ENCODE measurements at regions not wholly inside any gene's neighbourhood (a gene's known extent, or its start where the extent isn't known, plus 50 kb on each side); places are given as distances from the start of the nearest gene placed in this dataset.

GRCh38 chr6:1043458-1043836 lies 268.5 kb upstream of the FOXQ1 start:
- TF ChIP-seq, protein P1, sequence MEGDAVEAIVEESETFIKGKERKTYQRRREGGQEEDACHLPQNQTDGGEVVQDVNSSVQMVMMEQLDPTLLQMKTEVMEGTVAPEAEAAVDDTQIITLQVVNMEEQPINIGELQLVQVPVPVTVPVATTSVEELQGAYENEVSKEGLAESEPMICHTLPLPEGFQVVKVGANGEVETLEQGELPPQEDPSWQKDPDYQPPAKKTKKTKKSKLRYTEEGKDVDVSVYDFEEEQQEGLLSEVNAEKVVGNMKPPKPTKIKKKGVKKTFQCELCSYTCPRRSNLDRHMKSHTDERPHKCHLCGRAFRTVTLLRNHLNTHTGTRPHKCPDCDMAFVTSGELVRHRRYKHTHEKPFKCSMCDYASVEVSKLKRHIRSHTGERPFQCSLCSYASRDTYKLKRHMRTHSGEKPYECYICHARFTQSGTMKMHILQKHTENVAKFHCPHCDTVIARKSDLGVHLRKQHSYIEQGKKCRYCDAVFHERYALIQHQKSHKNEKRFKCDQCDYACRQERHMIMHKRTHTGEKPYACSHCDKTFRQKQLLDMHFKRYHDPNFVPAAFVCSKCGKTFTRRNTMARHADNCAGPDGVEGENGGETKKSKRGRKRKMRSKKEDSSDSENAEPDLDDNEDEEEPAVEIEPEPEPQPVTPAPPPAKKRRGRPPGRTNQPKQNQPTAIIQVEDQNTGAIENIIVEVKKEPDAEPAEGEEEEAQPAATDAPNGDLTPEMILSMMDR (IDR thresholded peaks at IDR 0.05; ENCODE audit: low read length), result no peak
- TF ChIP-seq EZH2 (optimal IDR thresholded peaks at IDR 0.05; ENCODE audit: low read depth, low read length), result no peak

Measured in MM.1S (cell line).